Glutamatergic neuron (in vitro differentiated cells): ENCODE measurements at regions not wholly inside any gene's neighbourhood (a gene's known extent, or its start where the extent isn't known, plus 50 kb on each side); places are given as distances from the start of the nearest gene placed in this dataset.

Experiments
- DNase-seq: peaks from one replicate; pipeline ENCODE4 v3.0.0; 2022
- H3K27ac Mint-ChIP-seq: one replicate; pipeline ENCODE4 v1.8.0; 2020; ENCODE audit warnings: mild to moderate bottlenecking, mixed read lengths, inconsistent platforms; ENCODE audit not compliant: unreplicated experiment
- H3K27me3 Mint-ChIP-seq: one replicate; pipeline ENCODE4 v1.8.0; 2020; ENCODE audit warnings: mild to moderate bottlenecking, moderate library complexity, mixed read lengths, inconsistent platforms; ENCODE audit not compliant: unreplicated experiment
- H3K36me3 Mint-ChIP-seq: one replicate; pipeline ENCODE4 v1.8.0; 2020; ENCODE audit warnings: mild to moderate bottlenecking, mixed read lengths, inconsistent platforms; ENCODE audit not compliant: unreplicated experiment
- H3K4me1 Mint-ChIP-seq: one replicate; pipeline ENCODE4 v1.8.0; 2020; ENCODE audit warnings: mild to moderate bottlenecking, low read depth, mixed read lengths, inconsistent platforms; ENCODE audit not compliant: unreplicated experiment
- H3K4me3 Mint-ChIP-seq: one replicate; pipeline ENCODE4 v1.8.0; 2020; ENCODE audit warnings: mild to moderate bottlenecking, mixed read lengths, inconsistent platforms; ENCODE audit not compliant: unreplicated experiment
- H3K9me3 Mint-ChIP-seq: one replicate; pipeline ENCODE4 v1.8.0; 2020; ENCODE audit warnings: mild to moderate bottlenecking, moderate library complexity, mixed read lengths, inconsistent platforms; ENCODE audit not compliant: unreplicated experiment
- CTCF ChIP-seq: fragments of 200-600 bp; sonication (generic); IDR thresholded peaks from one replicate; pipeline ENCODE4 v1.5.0; 2021; ENCODE audit not compliant: partially characterized antibody, unreplicated experiment

- DNase-seq: no peak
- H3K9me3 Mint-ChIP-seq: peaks cover 2% of the 10 kb centered on the region
- no peak for TF ChIP-seq CTCF
- peaks cover 4% of the 10 kb centered on the region for H3K36me3 Mint-ChIP-seq
- no peak overlapping the region for H3K4me3 Mint-ChIP-seq
- peaks cover 10% of the 10 kb centered on the region for H3K27me3 Mint-ChIP-seq
- H3K27ac Mint-ChIP-seq: no peak overlapping the region
- no peaks in the 10 kb centered on the region for H3K4me1 Mint-ChIP-seq
Observed at GRCh38 chr2:42977270-42978174, 185.1 kb upstream of the HAAO start.

DNA sequence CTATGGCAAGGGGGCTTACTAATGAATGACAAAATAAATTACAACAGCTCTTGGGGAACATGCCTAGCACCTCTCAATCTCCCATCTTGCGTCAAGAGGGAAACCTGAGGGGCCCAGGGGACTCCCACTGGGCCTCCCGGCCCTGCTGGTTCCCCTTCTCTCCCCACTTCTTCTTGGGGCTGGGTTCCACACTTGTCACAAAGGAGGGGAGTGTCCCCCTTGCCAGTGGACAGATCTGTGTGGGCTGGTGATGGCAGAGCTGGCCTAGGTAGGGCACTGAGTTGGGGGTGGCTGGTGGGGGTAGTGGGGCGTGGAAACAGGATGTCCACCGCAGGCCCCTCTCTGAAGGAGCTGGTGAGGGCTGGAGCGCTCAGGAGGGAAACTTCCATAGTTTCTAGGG is 184.0 kb upstream of the HAAO start:
- Mint-ChIP-seq H3K27ac (no peak overlapping the region), H3K27me3 (peaks cover 10% of the 10 kb centered on the region), H3K36me3 (peaks cover 4% of the 10 kb centered on the region), H3K4me3 (no peak overlapping the region), H3K9me3 (peaks cover 2% of the 10 kb centered on the region), H3K4me1 (no peaks in the 10 kb centered on the region)
- DNase-seq: no peak
- TF ChIP-seq CTCF: no peak

- H3K4me1 Mint-ChIP-seq: no peaks in the 10 kb centered on the region
- no peak overlapping the region for H3K27ac Mint-ChIP-seq
- peak; percentile 85 for DNase-seq
- peaks cover 2% of the 10 kb centered on the region for H3K9me3 Mint-ChIP-seq
- no peaks in the 10 kb centered on the region for H3K36me3 Mint-ChIP-seq
- peaks cover 7% of the 10 kb centered on the region for H3K27me3 Mint-ChIP-seq
- TF ChIP-seq CTCF: peak; percentile 91
- H3K4me3 Mint-ChIP-seq: peak overlapping the region; percentile 71
Observed at GRCh38 chr2:42974721-42975717, 182.6 kb upstream of the HAAO start.

DNA sequence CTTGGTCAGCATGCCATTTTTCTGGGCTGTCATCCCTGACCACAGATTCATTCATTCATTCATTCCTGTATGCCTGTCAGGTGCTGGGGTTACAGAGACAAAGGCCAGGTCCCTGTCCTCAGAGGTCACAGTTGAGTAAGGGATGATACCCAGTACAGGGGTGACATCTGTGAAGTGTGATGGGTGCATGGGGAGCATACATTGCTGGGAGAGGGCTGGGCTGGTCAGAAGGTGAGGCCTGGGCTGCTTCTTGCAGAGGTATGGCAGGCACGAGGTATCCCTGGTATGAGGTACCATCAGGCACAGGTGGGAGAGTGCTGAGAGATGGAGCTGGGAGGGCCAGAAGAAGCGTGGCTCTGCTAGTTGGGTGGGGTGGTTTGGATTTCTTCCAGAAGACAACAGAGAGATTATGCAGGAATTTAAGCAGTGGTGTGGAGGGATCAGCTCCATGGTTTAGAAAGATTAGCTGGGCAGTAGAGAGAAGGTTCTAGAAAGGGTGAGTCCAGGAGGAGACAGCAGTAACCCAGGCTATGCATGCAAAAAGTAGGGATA is 181.9 kb upstream of the HAAO start:
- H3K4me1 Mint-ChIP-seq: no peaks in the 10 kb centered on the region
- TF ChIP-seq CTCF: no peak

More for the DNA sequence above, 181.9 kb upstream of the HAAO start:
- no peak for DNase-seq
- Mint-ChIP-seq H3K27ac (no peak overlapping the region), H3K9me3 (peaks cover 2% of the 10 kb centered on the region), H3K36me3 (no peaks in the 10 kb centered on the region), H3K4me3 (peak overlapping the region; percentile 53), H3K27me3 (peaks cover 8% of the 10 kb centered on the region)
